ENCODE measurements at regions not wholly inside any gene's neighbourhood (a gene's known extent, or its start where the extent isn't known, plus 50 kb on each side); places are given as distances from the start of the nearest gene placed in this dataset.

DNA sequence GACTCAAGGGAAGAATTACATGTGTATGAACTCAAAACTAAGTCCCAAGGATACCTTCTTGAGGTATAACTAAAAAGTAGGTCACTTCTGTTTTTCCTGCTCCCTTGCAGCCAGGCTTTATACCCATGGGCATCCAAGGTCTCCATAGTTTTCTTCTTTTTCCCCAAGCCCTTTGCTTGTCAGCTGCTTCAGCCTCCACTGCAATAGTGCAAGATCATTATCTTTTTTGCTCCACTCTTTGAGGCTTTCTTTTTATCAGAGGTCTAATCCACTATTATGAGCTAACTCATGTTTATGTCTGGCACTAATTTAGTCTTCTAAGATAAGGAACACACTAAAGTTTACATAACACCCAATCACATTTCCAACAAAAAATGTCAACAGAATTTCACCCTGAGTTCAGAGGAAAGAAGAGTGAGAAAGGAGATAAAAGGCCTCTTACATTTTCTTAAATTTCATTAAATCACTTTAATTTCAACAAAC, 121.2 kb upstream of the LSAMP start:
- no peaks in the 10 kb centered on the region for H3K4me1 ChIP-seq
- TF ChIP-seq POLR2A (IDR thresholded peaks at IDR 0.05) = no peak
- TF ChIP-seq EP300 (IDR thresholded peaks at IDR 0.05) = no peak
- TF ChIP-seq CTCF (IDR thresholded peaks at IDR 0.05) = no peak
- no peaks in the 10 kb centered on the region for H3K9me3 ChIP-seq
- H3K36me3 ChIP-seq = no peaks in the 10 kb centered on the region
- no peak overlapping the region for H3K4me3 ChIP-seq
- no peak for DNase-seq (ENCODE audit: low spot score in 2 of 2)
- no peaks in the 10 kb centered on the region for H3K27me3 ChIP-seq
- H3K27ac ChIP-seq = no peak overlapping the region

- Histone ChIP-seq H3K9me3 (peaks cover 0 to 13% (median 0%) of the 10 kb centered on the region in 4 donors), H3K36me3 (no peaks in the 10 kb centered on the region), H3K27me3 (no peaks in the 10 kb centered on the region), H3K4me3 (no peak overlapping the region), H3K4me1 (no peaks in the 10 kb centered on the region), H3K27ac (no peak overlapping the region)
- TF ChIP-seq EP300 (IDR thresholded peaks at IDR 0.05) (no peak), CTCF (IDR thresholded peaks at IDR 0.05) (no peak), POLR2A (IDR thresholded peaks at IDR 0.05) (no peak)
- 45 to 56% methylated on average over 1 of the region's 1 CpG for WGBS, 2 donors
- DNase-seq (ENCODE audit: low spot score in 2 of 2) = no peak
These were observed 124.3 kb upstream of the LSAMP start for GRCh38 chr3:116569611-116570010.

GRCh38 chr3:116579840-116580239, 129.7 kb upstream of the TUSC7 start:
- no peaks in the 10 kb centered on the region for H3K4me1 ChIP-seq
- no peaks in the 10 kb centered on the region for H3K36me3 ChIP-seq
- no peaks in the 10 kb centered on the region for H3K9me3 ChIP-seq
- WGBS, 2 donors = 15 to 16% methylated on average over 6 of the region's 6 CpGs
- TF ChIP-seq CTCF (IDR thresholded peaks at IDR 0.05) (no peak), EP300 (IDR thresholded peaks at IDR 0.05) (no peak), POLR2A (IDR thresholded peaks at IDR 0.05) (no peak)
- no peak overlapping the region for H3K27ac ChIP-seq
- no peaks in the 10 kb centered on the region for H3K27me3 ChIP-seq
- DNase-seq (ENCODE audit: low spot score in 2 of 2) = no peak
- no peak overlapping the region for H3K4me3 ChIP-seq

DNA sequence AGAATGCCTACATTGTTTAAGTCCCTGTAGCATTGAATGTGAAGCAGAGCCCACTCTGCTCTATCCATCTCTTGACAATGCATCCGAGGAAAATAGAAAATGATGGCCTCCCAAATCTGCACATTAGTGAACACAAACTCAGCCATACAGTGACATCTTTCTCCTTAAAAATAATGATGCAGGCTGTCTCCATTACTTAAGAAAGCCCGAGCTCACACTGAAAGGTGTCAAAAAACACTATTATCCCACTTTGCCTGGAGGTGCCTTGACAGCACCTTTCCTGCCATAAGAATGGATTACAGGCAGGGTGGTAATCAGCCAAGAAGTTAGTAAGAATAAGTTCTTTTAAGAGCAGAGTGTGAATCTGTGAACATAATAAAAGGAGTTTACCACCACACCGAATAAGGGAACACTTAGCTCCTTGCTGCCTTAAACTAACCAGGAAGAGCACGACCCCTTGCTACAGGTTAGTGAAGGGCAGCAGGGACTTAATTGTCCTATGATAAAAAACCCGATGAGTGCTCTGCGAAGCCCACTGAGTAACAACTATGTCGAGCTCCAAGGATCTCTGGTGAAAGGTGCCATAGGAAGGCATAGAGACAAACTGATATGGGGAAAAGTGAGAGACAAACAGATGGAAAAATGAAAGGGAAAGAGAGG, 123.2 kb upstream of the TUSC7 start:
- H3K27ac ChIP-seq = no peak overlapping the region
- no peaks in the 10 kb centered on the region for H3K27me3 ChIP-seq
- no peaks in the 10 kb centered on the region for H3K36me3 ChIP-seq
- no peak for TF ChIP-seq EP300 (IDR thresholded peaks at IDR 0.05)
- TF ChIP-seq CTCF (IDR thresholded peaks at IDR 0.05) = no peak
- 67 to 71% methylated on average over 7 of the region's 7 CpGs for whole genome bisulfite sequencing, 2 donors
- no peaks in the 10 kb centered on the region for H3K9me3 ChIP-seq
- DNase-seq (ENCODE audit: low spot score in 2 of 2) = no peak
- H3K4me1 ChIP-seq = no peaks in the 10 kb centered on the region
- H3K4me3 ChIP-seq = no peak overlapping the region

GRCh38 chr3:116591236-116591635, 118.3 kb upstream of the TUSC7 start:
- no peak for DNase-seq (ENCODE audit: low spot score in 2 of 2)
- no peak overlapping the region for H3K27ac ChIP-seq
- WGBS, 2 donors = 44% methylated on average over 3 of the region's 3 CpGs
- TF ChIP-seq EP300 (IDR thresholded peaks at IDR 0.05) = no peak
- no peak for TF ChIP-seq POLR2A (IDR thresholded peaks at IDR 0.05)
- TF ChIP-seq CTCF (IDR thresholded peaks at IDR 0.05) = no peak
- no peak overlapping the region for H3K4me3 ChIP-seq
- no peaks in the 10 kb centered on the region for H3K36me3 ChIP-seq
- H3K27me3 ChIP-seq = no peaks in the 10 kb centered on the region
- H3K4me1 ChIP-seq = no peaks in the 10 kb centered on the region
- no peaks in the 10 kb centered on the region for H3K9me3 ChIP-seq
